GM19240 (cell line): ENCODE measurements at regions not wholly inside any gene's neighbourhood (a gene's known extent, or its start where the extent isn't known, plus 50 kb on each side); places are given as distances from the start of the nearest gene placed in this dataset.

Source experiments
- DNase-seq: peaks from one replicate; pipeline ENCODE4 v3.0.0; 2011; ENCODE audit warnings: low spot score; ENCODE audit not compliant: insufficient read length

GRCh38 chr4:107166873-107167450, 130.8 kb upstream of the DKK2 start:
- no peak for DNase-seq

- DNase-seq: no peak
These were observed 130.1 kb upstream of the DKK2 start for GRCh38 chr4:107166181-107166580.

DNA sequence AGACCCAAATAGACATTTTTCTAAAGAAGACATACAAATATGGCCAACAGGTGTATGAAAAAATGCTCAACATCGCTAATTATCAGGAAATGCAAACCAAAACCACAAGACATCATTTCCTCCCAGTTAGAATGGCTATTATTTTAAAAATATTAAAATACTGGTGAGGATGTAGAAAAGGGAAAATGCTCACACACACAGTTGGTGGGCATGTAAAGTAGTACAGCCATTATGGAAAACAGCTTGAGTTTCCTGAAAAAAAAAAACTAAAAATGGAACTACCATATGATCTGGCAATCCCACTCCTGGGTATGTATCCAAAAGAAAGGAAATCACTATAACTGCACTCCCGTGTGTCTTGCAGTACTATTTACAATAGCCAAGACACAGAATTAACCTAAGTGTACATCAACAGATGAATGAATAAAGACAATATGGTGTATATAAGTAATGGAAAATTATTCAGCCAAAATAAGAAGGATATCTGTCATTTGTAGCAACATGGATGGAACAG, 128.9 kb upstream of the DKK2 start:
- no peak for DNase-seq

DNA sequence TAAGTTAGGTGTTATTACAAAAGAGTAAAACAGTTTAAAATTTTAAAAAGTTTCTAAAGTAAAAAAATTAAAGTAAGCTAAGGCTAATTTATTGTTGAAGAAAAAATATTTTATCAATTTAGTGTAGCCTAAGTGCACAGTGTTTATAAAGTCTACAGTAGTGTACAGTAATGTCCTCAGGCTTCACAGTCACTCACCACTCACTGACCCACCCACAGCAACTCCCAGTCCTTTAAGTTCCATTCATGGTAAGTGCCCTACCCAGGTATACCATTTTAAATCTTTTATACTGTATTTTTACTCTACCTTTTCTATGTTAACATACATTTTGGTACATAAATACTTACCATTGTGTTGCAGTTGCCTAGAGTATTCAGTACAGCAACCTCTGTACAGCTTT, 120.3 kb upstream of the DKK2 start:
- DNase-seq: no peak

GRCh38 chr4:107155366-107155765, 119.3 kb upstream of the DKK2 start:
- DNase-seq: no peak

GRCh38 chr4:107153956-107154355, 117.8 kb upstream of the DKK2 start:
- no peak for DNase-seq

DNA sequence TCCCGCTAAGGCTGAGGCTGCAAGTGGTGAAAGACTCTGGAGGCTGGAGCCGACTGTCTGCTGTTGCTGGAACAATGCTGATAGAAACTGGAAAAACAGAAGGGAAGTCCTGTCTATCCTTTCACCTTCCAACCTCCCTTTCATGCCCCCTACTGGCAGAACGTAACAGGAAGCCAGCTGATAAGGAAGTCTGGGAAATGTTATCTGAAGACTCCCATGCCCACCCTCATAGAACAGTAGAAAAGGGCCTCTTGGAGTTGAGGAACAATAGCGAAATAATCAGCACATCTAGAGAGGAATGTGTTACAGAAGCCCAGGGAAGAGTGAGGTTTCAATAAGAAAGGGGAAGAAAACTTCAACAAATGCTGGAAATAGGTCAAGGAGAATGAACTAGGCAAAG, 117.1 kb upstream of the DKK2 start:
- no peak for DNase-seq

GRCh38 chr4:107151173-107151572, 115.1 kb upstream of the DKK2 start:
- no peak for DNase-seq

GRCh38 chr4:107148904-107149303, 112.8 kb upstream of the DKK2 start:
- no peak for DNase-seq

- DNase-seq: no peak
These were observed 111.8 kb upstream of the DKK2 start for GRCh38 chr4:107147873-107148272.

- DNase-seq: no peak
These were observed 102.3 kb upstream of the DKK2 start for GRCh38 chr4:107138433-107138832.

DNA sequence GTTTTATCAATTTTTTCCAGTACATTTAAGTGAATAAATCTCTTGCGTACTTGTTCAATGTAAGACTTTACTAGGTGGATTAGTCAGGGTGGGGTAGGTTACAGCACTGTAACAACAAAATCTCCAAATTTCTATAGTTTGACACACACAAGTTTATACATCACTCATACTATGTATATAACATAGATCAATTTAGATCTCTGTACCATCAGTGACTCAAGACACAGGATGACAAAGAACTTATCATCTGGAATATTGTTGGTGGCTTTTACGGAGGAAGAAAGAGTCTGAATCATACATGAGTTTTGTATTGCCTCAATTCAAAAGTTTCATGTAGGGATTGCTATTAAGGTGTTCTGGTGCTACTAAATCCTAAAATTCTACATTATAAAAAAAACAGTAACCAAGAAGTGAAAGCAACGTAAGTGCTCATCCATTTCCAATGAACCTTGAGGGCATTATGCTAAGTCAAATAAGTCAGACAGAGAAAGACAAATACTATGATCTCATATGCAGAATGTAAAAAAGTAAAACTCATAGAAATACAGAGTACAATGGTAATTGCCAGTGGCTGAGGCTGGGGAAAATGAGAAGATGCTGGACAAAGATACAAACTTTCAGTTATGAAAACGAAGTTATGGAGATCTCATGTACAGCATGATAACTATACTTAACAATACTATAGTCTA, 98.0 kb upstream of the DKK2 start:
- no peak for DNase-seq

- no peak for DNase-seq
These were observed 95.2 kb upstream of the DKK2 start for GRCh38 chr4:107131295-107131694.

- DNase-seq: no peak
These were observed 94.0 kb upstream of the DKK2 start for GRCh38 chr4:107130157-107130556.

GRCh38 chr4:107129611-107130010, 93.5 kb upstream of the DKK2 start:
- DNase-seq: no peak

DNA sequence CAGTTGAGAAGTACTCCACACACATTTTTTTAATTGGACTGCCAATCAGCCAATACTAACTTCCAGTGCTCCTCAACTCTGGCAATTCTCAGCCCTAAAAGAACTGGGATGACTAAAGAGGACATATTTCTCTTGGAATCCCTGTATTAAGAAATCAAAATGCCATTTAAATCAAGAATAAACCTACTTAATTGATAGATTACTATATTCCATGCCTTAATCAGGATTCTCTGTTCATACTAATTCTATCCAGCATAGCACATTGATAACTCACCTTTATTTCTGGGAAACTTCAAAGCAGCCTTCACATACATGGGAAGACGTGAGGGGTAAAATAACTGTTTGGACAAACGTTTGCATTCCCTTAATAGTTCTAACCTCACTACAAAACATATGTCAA, 93.0 kb upstream of the DKK2 start:
- DNase-seq: no peak

GRCh38 chr4:107128116-107128515, 92.0 kb upstream of the DKK2 start:
- no peak for DNase-seq

- DNase-seq: no peak
These were observed 89.4 kb upstream of the DKK2 start for GRCh38 chr4:107125496-107125895.

DNA sequence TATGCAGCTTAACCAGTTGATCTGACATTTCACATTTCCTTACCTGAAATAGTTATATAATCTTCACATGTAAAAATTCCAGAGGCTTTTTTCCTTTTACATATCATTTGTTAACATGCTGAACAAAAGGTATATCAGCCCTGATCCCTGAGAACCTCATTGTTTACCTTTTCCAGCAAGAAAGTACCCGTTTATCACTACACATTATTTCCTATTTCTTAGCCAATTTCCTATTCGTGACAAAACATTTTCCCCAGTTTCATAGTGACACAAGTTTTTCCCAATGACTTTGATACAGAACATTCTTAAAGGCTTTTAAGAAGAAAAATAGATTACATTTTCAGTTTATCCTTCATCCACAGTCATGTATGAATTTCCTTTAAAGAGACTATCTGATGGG, 86.6 kb upstream of the DKK2 start:
- no peak for DNase-seq

GRCh38 chr4:107120661-107121060, 84.5 kb upstream of the DKK2 start:
- no peak for DNase-seq

- no peak for DNase-seq
These were observed 81.6 kb upstream of the DKK2 start for GRCh38 chr4:107117726-107118125.

DNA sequence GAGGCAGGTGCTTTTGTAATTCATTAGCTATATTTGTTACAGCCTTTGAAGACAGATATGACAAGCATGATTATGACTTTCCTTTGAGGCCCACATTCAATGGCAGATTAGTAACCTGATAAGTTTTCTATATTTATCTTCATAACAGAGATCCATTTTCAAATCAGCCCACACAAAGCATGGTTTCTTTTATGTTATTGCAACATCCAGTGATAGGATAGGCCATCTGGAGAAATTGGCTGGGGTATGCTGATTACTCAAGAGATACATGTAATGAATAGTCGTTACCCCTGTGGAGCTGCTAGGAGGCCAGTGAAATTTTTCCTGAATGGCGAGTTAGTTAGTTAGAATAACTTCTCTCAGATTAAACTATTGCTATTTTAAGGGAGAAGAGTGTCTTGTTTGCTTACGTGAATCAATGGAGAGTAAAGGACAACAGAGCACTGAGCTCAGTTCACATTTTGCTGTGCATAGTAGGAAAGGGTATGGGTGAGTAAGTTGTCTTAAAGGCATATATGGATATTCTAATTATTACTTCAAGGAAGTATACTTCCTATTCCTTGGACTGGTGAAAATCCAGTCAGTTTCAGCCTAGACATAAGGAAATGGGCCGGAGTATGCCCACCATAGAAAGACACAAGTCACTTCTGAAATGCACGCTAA, 79.2 kb upstream of the DKK2 start:
- DNase-seq: no peak

- no peak for DNase-seq
These were observed 77.9 kb upstream of the DKK2 start for GRCh38 chr4:107114059-107114458.
